ENCODE measurements at regions not wholly inside any gene's neighbourhood (a gene's known extent, or its start where the extent isn't known, plus 50 kb on each side); places are given as distances from the start of the nearest gene placed in this dataset.

DNA sequence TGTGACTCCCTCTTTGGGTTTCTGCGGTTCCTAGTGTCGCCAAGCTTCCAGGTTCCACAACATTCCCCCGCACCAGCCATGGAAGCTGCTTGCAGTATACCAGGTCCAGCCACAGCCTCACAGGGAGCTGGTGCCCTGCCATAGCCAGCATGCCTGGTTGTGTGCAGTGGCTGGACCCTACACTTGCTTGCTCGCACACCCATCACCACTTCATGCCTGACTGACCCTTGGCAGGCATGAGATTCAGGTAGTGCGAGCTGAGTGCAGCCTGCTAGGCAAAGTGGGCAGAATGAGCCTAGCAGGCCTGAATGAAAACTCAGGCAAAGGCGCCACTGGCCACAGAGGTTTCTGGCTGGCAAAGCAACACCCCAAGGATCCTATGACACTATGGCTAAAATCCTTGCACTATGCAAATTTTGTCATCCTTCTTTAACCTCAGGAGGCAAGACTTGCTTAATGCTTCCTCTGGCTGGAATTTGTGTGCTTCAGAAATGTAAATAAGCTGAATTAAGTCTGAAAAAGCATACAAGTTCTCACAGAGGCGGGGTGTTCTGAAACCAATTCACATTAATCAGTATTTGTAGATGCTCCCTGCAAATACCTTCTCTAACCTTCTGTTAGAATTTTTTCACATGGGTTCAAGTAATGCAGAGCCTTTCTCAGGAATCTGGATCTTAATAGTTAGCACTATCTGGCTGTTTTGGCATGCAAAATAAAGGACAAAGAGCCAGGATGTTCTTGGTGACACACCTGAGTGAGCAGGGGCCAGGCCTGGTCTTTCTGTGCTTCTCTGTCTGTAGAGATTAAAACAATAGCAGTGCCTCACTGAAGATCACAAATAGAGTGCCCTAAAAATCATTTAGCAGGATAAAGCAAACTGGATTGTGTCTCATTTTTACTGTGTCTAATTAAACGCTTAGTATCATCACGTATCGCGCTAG, 256.9 kb downstream of the GPATCH2 start:
- DNase-seq: no peak

DNA sequence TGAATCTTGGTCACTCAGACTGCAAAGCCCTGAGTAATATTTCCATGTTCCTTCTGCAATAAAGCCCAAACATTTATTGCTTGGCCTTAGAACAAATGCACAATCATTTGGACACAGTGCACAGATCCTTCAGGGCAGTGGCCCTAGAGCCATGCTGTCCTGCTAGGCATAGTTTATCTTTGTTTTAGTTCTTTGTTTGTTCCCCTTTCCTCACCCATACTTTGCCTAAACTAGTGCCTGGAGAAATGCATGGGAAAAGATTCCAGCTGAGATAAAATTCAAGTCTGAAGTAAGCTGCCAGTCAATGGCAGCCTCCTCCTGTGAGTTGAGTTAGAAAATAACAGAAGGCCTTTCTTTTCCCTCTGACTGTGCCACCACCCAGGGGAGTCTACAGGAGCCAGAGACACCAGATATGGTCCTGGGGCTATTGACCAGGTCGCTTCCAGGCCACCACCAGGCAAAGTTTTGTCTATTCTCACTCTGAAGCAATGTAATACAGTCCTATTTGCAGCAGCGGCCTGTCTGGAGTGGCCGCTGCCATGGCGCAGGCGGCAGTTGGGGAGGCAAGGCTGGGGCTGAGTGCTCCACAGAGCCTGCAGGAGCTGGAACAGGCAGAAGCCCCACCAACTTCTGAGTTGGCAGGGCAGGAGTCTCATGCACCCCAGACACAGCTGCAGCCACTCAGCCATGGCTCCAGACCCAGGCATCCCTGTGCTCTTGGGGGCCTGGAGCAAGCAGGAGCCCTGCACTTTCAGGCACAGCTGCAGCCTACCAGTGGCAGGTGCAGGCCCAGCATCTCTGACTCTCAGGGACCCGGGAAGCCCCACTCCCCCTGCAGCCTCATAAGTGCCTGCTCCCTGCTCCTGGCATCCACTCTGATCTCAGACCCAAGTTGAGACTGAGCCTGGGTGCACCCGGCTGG, 258.6 kb downstream of the GPATCH2 start:
- no peak for DNase-seq

DNA sequence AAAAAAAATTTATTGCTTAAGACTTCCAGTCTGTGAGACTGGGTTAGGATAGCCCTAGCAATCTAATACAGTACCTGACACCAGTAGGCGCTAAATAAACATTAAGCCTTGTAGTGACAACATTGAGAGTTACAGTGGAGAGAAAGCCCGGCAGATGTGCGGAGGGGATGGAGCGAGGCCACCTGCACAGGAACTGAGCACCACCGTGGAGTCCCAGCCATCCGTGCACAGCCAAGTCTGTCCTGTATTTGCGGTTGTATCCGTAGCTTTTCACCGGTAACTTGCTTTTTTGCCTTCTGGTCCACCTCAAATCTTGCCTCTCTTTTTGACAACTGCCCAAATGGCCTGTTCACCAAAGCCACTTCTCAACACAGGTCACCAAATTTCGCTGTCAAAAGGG, 260.1 kb downstream of the GPATCH2 start:
- no peak for DNase-seq

DNA sequence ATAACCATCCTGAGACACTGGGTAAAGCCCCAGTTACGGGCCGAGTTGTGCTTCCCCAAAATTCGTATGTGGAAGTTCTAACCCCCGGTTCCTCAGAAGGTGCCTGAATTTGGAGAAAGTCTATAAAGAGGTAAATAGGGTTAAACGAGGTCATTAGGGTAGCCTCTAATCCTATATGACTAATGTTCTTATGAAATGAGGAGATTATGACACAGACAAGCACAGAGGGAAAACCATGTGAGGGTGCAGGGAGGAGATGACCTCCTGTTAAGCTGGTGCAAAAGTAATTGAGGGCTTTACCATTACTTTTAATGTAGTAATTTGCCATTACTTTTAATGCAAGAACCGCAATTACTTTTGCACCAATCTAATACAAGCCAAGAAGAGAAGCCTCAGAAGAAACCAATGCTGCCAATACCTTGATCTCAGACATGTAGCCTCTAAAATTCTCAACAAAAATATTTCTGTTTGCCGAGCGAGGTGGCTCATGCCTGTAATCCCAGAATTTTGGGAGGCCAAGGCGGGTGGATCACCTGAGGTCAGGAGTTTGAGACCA, 260.8 kb downstream of the GPATCH2 start:
- DNase-seq: no peak

DNA sequence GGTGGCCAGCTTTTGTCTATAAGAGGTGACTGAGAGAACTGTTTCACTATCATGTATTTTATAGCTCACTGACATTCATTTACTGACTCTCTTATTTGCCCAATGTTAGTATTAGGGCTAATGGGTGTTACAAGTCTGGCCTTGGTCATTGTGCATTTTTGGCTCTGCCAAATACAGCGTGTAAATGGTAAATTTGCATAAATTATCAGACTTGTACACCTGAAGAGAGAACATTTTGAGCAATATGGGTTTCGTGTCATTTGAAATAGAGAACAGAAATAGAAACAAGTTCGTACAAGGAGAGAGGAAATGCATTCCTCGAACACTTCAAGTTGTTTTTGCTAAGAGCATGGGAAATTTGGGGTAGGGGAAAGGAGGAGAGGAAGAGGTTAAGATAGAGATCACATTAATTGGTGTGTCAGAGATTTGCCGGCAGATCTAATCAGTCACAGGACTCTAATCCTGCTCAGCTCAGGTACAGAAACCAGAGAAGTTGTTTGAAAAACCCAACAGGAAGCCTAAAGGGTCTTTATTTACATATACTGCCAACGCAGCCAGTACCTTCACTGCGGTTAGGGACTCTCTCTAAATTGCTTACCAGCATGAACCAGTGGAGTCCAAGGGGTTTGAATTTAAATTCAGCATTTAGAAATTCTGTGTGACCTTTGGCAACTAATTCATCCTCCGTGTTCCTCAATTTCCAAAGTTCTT, 261.5 kb downstream of the GPATCH2 start:
- DNase-seq: no peak

DNA sequence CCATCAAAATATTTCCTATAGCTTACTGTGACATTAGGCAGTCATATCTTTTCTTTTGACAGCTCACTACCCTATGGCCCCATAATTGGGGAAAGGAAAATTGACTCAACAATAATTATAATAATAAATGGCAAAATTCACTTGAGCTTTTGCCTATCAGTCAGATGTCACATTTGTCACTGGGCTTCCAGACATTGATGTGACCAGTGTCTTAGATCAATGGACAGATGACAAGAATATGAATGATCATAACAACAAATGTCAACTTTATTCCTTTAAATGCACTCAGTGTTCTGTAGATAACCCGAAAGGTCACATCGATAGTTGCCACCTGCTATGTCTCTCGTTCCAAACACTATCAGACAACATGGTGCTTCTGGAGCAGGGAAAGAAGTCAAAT, 266.7 kb downstream of the GPATCH2 start:
- DNase-seq: no peak

DNA sequence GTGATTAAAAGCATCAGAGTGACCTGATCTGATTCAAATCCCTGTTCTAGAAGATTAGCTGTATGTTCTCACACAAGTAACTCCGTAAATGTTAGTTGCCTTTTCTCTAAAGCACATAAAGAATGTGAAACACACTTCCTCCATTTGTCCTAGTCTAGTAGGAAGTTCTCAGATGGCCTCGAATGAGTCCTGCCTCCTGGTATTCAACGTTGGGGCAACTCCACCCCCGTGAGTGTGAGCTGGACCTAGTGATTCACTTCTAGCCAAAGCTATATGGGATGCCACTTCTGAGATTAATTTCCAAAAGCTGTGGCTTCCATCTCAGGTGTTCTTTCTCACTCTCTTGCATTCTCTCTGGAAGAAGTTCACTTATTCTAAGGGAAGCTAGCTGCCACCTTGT, 267.6 kb downstream of the GPATCH2 start:
- no peak for DNase-seq

DNA sequence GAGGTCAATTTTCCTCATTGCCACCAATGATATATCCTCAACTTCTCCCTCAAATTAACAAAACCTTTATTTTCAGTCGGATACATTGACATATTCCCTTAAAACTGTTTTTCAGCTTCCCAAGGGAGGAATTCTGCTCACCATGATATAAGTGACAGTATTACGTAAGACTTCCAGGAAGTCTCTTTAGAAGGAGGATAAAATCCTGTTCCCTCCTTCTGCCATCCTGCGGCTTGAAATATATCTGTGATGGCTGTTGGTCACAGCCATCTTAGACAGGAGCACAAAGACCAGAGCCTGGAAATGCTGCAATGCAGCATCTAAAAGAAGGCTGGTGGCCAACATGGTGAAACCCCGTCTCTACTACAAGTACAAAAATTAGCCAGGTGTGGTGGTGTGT, 270.4 kb downstream of the GPATCH2 start:
- DNase-seq: no peak

DNA sequence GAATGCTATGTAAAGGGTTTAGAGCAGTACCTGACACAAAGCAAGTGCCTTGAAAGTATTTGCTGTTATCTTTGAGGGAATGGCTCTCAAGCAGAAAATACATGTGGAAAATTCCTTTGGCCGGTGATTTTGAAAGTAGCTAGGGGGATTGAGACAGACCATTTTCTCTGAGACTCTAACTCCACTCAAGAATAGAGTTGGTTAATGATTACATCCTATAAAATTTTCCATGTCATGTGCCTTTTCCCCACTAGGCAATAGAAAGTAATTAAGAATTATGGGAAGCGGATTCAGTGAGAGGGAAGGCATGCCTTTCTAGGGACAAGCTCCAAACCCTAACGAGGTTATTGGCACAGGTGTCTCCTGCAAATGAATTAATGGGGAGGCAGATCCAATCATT, 276.0 kb downstream of the GPATCH2 start:
- DNase-seq: no peak

DNA sequence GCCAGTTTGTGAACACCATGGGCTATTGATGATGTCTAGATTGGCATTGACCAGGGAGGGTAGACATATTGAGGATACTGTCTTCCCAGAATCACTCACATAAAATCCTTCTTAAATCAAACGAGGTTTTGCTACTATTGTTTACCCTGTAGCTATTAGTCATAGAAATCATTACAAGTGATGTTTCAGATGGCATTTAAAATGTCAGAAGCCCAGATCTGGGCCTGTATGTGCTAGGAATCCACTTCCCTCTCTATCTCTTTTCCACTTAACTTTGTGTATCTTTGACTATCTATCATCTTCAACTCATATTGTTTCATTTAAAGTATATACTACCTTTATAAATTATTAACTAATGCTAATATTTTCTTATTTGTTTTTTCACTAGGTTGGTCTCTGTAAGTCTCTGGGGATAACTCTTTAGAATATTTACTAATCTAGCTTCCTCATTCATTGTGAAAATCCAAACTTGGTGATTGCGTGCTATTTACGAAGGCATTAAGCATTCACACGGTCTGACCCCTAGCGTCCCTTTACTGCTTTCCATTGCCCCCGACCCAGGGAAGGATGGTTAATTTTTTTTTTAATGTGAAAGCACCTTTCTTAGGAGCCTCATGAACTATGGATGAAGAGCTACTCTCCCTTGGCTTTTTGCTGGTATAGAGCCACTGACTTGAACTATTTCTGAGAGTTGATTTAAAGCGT, 281.8 kb downstream of the GPATCH2 start:
- DNase-seq: no peak

DNA sequence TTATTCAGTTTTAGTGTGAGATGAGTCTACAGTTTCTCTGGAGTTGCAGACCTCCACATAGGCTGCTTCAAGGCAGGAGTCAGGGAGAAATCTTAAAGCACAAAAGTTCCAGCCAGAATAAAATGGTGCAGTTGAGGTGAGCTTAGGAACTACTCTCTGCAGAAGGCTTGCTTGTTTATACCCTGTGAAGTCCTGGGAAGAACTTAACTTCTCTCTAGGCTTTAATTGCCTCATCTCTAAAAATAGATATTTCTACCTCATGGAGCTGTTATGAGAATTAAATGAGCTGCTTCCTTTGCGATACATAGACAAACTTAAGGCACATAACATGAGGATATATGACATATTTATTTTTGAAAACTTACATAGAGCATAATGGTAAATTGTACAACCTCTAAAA, 286.2 kb downstream of the GPATCH2 start:
- no peak for DNase-seq

DNA sequence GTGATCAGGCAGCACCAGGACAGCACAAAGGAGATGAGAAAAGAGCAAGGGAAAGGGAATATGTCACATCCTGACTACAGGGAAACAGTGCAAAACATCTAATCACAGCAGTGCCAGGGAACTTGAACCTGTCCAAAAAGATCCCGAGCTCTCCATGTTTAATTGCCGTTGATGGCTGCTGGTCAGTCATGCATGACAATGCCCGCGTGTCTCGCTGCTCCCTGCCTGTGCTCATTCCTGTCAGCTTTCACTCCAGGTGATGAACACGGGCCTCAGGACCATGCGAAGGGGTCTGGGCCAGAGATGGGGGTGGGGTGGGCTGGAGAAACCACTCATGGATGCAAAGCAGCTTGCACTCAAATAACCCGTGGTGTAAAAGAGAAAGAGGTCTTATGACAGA, 287.0 kb downstream of the GPATCH2 start:
- no peak for DNase-seq

DNA sequence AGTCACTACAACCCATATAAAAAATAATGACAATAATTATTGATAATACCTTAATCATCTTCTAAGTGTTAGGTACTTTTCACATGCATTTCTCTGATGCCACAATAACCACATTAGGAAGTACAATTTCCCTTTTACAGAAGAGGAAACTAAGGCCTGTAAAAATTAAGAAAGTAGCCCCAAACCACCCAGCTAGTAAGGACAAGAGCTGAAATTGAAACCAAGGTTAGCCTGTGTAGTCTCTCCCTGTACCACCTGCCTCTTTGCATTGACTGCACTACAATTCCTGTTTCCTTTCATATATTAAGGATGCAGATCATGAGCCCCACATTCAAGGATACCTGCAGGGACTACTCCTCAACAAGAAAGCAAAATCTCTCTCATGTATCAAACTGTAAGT, 288.8 kb downstream of the GPATCH2 start:
- DNase-seq: no peak

DNA sequence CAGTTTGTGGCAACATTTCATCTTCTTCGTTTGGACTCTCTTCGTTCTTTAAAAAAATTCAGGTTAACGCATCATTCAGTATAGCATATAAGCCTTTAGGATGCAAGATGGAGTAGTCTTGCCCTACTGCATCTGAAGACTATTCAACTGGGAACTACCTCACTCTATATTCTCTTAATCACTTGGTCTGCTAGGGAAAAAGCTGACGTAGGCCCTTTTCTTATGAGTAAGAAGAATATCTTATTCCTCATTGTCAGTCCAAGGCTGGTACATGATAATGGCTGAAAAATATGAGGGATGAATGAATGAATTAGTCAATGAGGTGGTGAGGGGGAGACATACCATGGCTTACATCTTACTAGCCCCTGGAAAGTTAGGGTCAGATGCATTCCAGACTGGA, 294.2 kb downstream of the GPATCH2 start:
- no peak for DNase-seq

DNA sequence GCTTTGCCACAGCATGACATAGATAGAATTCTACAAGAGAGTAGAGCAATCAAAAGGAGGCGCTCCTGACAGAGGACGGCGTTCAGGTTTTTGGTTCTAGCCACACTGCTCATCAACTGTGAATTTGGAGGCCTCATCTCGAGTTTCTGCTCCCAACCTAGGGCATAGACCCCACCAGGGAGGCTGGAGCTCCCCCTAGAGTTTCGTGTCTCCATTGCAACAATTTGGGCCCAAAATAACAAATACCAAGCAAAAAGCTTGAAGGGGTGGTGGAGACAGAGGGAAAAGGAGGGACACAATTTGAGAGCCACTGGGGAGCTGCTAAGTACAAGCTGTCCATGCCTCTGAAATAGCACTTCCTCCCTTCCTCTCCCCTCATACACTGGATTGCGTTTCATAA, 297.0 kb downstream of the GPATCH2 start:
- DNase-seq: peak in 1 of 2 experiments; percentile 2

DNA sequence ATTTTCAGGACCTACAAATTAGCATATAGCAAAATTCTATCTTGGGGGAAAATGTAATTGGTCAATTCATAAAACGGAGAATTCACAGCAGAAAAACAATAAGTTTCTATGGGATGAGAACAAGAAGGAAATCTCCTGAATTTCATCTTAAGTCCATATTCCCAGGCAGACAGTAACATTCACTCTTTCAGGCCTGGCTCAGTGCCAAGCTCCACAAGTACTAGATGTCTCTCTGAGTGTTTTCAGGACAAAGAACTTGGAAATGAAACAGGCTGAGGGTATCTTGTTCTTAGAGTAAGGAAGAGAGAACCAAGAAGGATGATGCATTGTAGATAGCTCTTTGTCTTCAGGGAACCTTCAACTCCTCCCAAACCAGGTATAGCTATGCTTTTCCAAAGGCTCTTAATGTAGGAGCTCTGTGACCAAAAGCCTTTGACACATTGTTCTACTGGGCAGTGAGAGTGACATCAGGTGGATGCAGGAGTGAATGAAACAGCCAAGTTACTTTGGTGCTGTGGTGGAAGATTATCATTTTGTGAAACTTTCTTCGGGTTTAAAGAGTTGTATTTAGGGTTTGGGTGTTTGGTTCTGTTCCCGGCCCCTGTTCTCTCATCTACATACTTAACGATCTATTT, 298.3 kb downstream of the GPATCH2 start:
- no peak for DNase-seq

DNA sequence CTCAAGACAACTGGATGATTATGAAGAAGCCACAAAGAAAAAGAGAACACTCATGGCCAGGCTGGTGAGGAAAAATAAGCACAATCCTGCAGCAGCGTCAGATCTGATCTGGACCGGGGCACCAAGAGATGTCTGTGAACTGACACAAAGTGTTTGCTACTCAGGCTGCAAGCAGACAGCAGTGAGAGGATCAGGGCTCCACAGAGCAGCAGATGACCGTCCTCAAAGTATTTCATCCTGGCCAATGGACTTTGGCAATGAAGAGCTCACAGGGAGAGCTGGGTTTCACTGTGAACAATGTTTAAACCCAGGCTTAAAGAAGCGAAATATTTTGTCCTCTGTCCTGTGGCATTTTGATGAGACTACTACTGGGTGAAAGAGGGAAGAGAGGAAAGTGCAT, 299.2 kb downstream of the GPATCH2 start:
- no peak for DNase-seq

DNA sequence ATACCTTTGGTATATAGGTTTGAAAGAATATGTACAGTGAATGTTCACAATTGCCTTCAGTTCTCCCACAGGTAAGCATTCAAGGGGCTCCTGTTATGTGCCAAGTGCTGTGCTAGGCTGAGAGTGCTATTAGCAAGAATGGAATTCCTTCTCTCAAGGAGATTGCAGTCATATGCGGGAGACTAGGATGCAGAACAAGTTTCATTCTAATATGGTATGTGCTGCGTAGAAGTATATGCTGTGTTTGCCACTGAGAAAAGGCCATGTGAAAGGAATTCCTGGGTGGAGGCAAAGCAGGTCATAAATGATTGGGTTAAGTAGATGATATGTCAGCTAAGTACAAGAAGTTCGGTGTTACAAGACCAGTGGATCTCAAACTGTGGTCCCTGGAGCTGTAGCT, 303.0 kb downstream of the GPATCH2 start:
- DNase-seq: no peak

DNA sequence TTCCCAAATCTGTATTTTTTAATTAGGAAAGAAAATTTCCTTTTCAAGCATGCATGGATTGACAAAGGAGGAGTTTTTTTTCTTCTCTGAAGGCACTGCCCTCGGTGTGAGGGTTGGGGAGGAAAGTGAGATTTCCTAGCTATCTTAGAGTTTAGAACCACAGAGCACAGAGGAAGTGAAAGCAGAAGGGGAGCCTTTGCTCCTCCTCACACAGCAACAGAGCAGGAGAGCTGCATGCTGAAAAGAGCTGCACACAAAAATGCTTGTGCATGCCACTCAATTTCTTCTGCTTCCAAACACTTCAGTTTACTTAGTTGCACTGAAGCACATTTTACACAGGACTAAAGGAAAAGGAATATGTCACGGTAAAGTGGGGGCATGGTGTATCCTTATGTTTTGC, 308.1 kb downstream of the GPATCH2 start:
- DNase-seq: no peak

DNA sequence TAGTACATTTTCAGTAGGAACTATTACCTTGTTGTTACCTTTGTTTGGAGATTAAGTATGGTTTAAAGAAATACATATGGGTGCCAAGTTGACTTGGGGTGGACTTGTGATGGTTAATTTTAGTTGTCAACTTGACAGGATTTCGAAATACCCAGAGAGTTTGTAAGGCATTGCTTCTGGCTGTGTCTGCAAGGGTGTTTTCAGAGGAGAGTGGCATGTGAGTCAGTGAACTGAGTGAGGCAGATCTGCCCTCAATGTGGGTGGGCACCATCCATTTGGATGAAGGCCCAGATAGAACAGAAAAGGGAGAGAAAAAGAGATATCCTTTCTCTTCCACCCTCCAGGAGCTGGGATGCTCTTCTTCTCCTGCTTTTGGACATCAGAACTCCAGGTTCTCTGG, 315.5 kb downstream of the GPATCH2 start:
- DNase-seq: no peak

DNA sequence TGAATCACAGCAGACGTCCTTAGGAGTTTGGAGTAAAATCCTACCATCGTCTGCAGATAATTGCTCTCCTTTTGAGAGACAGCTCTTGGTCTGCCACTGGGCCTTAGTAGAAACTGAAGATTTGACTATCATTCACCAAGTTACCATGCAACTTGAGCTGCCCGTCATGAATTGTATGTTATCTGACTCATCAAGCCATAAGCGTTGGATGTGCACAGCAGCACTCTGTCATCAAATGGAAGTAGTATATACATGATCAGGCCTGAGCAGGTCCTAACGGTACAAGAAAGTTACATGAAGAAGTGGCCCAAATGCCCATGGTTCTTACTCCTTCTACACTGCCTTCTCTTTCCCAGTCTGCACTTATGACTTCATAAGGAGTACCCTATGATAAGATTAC, 317.8 kb downstream of the GPATCH2 start:
- DNase-seq: no peak

DNA sequence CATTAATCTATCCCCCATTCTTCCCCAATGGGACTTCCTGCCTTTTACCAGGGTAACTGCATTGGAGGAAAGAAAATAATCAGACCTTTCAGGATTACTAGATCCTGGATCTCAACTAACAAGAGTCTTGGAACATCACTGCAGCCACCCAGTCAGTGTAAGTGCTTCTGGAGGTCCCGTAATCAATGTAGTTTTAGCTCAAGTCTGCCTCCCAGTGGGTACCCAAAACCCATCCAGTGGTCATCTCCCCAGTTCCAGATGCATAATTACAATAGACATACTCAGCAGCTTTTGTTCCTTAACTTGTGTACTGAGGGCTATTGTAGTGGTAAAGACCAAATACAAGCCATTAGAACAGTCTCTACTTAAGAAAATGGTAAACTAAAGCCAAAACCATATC, 319.1 kb downstream of the GPATCH2 start:
- DNase-seq: no peak
